ENCODE measurements at regions not wholly inside any gene's neighbourhood (a gene's known extent, or its start where the extent isn't known, plus 50 kb on each side); places are given as distances from the start of the nearest gene placed in this dataset.

DNA sequence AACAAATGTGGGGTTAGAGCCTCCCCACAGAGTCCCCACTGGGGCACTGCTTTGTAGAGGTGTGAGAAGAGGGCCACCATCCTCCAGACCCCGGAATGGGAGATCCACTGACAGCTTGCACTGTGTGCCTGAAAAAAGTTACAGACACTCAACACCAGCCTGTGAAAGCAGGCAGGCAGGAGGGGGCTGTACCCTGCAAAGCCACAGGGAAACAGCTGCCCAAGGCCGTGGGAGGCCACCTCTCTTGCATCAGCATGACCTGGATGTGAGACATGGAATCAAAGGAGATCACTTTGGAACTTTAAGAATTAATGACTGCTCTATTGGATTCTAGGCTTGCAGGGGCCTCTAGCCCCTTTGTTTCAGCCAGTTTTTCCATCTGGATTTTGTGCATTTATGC is 782.3 kb downstream of the BRINP1 start:
- Histone ChIP-seq H2AFZ (no peak overlapping the region), H3K9me2 (ENCODE audit: insufficient read depth) (no peaks in the 10 kb centered on the region; the same call in 1 of the 2 replicates), H3K79me2 (ENCODE audit: low read depth) (no peaks in the 10 kb centered on the region), H3K27me3 (ENCODE audit: insufficient read depth, low read depth) (no peaks in the 10 kb centered on the region; the same call in 1 of the 2 replicates), H3K4me2 (no peak overlapping the region), H3K4me1 (replicated peaks; ENCODE audit: insufficient read depth) (no peaks in the 10 kb centered on the region), H3K9me3 (ENCODE audit: insufficient read depth, low read depth) (no peaks in the 10 kb centered on the region), H4K20me1 (ENCODE audit: insufficient read depth) (no peaks in the 10 kb centered on the region), H3K4me3 (no peak overlapping the region), H3K27ac (no peak overlapping the region), H3F3A (ENCODE audit: insufficient read depth, low read depth) (no peaks in the 10 kb centered on the region), H3K36me3 (ENCODE audit: low read depth) (no peaks in the 10 kb centered on the region)
- no peak for DNase-seq
- ChIA-PET CTCF (no interaction called here), POLR2A (ENCODE audit: unreplicated experiment) (no interaction called here)
- TF ChIP-seq EZH2 (IDR thresholded peaks at IDR 0.05; ENCODE audit: low read depth): no peak
- TF ChIP-seq CTCF (conservative IDR thresholded peaks at IDR 0.05): no peak
- intact Hi-C loops (cut with micrococcal nuclease; ENCODE audit: unreplicated experiment): no loop called here
- BruUV-seq (replicated peaks): no TSS peak

- H3K27me3 ChIP-seq (ENCODE audit: insufficient read depth, low read depth): no peaks in the 10 kb centered on the region
- no peaks in the 10 kb centered on the region for H4K20me1 ChIP-seq (ENCODE audit: insufficient read depth)
- no peaks in the 10 kb centered on the region for H3K36me3 ChIP-seq (ENCODE audit: low read depth)
- H3K4me2 ChIP-seq: no peak overlapping the region
- H3K27ac ChIP-seq: no peak overlapping the region
- no peak for DNase-seq
- H2AFZ ChIP-seq: no peak overlapping the region
- no peaks in the 10 kb centered on the region for H3K9me3 ChIP-seq (ENCODE audit: insufficient read depth, low read depth)
- no peaks in the 10 kb centered on the region for H3K9me2 ChIP-seq (ENCODE audit: insufficient read depth)
- TF ChIP-seq CTCF (conservative IDR thresholded peaks at IDR 0.05) (no peak), EZH2 (IDR thresholded peaks at IDR 0.05; ENCODE audit: low read depth) (no peak)
- POLR2A ChIA-PET (ENCODE audit: unreplicated experiment): no interaction called here
- BruUV-seq (replicated peaks): no TSS peak
- no peaks in the 10 kb centered on the region for H3K4me1 ChIP-seq (replicated peaks; ENCODE audit: insufficient read depth)
- CTCF ChIA-PET: no interaction called here
- H3F3A ChIP-seq (ENCODE audit: insufficient read depth, low read depth): no peaks in the 10 kb centered on the region
- intact Hi-C loops (cut with micrococcal nuclease; ENCODE audit: unreplicated experiment): loop anchor here (10.0 kb wide), 1 partner anchor 760 kb away; no protein-coding TSS in a partner anchor
- H3K79me2 ChIP-seq (ENCODE audit: low read depth): no peaks in the 10 kb centered on the region
- H3K4me3 ChIP-seq: no peak overlapping the region
Measured at GRCh38 chr9:118594428-118594827, 774.8 kb downstream of the BRINP1 start.

DNA sequence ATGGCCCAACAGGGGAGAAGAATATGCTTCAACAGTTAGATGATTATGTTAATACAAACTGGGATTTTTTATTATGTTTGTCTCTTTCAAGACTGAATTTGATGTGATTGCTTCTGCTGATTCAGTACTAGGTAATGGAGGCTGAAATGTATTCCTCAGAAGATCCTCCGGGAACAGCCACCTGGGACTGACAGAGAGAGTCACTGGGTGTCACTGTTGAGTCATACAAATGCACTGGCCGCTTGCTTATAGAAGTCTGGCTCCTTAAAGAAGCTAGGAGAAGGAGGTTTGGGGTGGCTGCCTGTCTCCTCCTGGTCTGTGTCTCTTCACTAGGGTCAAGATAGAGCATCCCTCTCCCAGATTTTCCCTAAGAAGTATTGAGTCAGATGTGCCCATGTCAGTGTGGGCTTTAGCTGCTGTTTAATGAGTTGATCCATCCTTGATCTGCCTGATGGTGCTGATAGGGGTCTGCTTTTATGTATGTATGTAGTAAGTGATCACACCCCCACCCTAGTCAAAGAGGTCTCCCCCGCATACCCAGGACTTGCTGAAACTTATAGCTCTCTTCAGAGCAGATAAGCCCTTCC is 773.4 kb downstream of the BRINP1 start:
- DNase-seq: peak in 1 of 2 experiments; percentile 48
- BruUV-seq (replicated peaks): no TSS peak

More for the DNA sequence above, 773.4 kb downstream of the BRINP1 start:
- CTCF ChIA-PET: interaction anchor here (0.6 to 0.8 kb wide), 5 partner anchors 68 to 1340 kb away, joined by 3 to 5 read pairs (median 4); no protein-coding TSS in a partner anchor
- no peak overlapping the region for H3K4me2 ChIP-seq
- no peak overlapping the region for H3K27ac ChIP-seq
- H3K9me2 ChIP-seq (ENCODE audit: insufficient read depth): no peaks in the 10 kb centered on the region
- H3K79me2 ChIP-seq (ENCODE audit: low read depth): no peaks in the 10 kb centered on the region
- intact Hi-C loops (cut with micrococcal nuclease; ENCODE audit: unreplicated experiment): loop anchor here (1.0 to 10.0 kb wide), 4 partner anchors 154 to 759 kb away; no protein-coding TSS in a partner anchor
- H3K4me1 ChIP-seq (replicated peaks; ENCODE audit: insufficient read depth): no peaks in the 10 kb centered on the region
- H2AFZ ChIP-seq: no peak overlapping the region
- no peak for TF ChIP-seq EZH2 (IDR thresholded peaks at IDR 0.05; ENCODE audit: low read depth)
- TF ChIP-seq CTCF (conservative IDR thresholded peaks at IDR 0.05): peak; percentile 63
- H4K20me1 ChIP-seq (ENCODE audit: insufficient read depth): no peaks in the 10 kb centered on the region
- H3F3A ChIP-seq (ENCODE audit: insufficient read depth, low read depth): no peaks in the 10 kb centered on the region
- no peaks in the 10 kb centered on the region for H3K27me3 ChIP-seq (ENCODE audit: insufficient read depth, low read depth)
- no peaks in the 10 kb centered on the region for H3K9me3 ChIP-seq (ENCODE audit: insufficient read depth, low read depth)
- POLR2A ChIA-PET (ENCODE audit: unreplicated experiment): no interaction called here
- no peak overlapping the region for H3K4me3 ChIP-seq
- no peaks in the 10 kb centered on the region for H3K36me3 ChIP-seq (ENCODE audit: low read depth)
